ENCODE measurements at regions not wholly inside any gene's neighbourhood (a gene's known extent, or its start where the extent isn't known, plus 50 kb on each side); places are given as distances from the start of the nearest gene placed in this dataset.

DNA sequence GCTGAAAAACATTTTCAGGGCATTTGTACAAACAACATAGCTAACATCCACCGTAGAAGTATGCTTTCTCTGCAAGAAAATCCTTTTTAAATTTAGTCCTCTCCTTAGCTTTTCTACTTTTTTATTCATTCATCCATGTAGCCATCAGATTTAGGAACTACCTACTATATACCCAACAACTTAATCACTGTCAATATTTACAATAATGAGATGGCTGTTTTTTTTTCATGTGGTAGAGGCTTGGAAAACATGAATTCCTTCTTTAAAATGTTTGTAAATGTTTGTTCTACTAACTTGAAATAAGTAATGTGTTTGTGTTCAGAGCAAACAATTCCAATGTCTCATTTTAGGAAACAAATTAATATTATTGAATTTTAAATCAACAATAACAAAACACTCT, 78.2 kb upstream of the CAV2 start:
- TF ChIP-seq, protein P1, sequence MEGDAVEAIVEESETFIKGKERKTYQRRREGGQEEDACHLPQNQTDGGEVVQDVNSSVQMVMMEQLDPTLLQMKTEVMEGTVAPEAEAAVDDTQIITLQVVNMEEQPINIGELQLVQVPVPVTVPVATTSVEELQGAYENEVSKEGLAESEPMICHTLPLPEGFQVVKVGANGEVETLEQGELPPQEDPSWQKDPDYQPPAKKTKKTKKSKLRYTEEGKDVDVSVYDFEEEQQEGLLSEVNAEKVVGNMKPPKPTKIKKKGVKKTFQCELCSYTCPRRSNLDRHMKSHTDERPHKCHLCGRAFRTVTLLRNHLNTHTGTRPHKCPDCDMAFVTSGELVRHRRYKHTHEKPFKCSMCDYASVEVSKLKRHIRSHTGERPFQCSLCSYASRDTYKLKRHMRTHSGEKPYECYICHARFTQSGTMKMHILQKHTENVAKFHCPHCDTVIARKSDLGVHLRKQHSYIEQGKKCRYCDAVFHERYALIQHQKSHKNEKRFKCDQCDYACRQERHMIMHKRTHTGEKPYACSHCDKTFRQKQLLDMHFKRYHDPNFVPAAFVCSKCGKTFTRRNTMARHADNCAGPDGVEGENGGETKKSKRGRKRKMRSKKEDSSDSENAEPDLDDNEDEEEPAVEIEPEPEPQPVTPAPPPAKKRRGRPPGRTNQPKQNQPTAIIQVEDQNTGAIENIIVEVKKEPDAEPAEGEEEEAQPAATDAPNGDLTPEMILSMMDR (conservative IDR thresholded peaks at IDR 0.05; ENCODE audit: low read depth, low read length) = no peak
- TF ChIP-seq EZH2phosphoT487 (IDR thresholded peaks at IDR 0.05; ENCODE audit: borderline replicate concordance, low read length) = no peak
